LNCAP (cell line): ENCODE measurements at regions not wholly inside any gene's neighbourhood (a gene's known extent, or its start where the extent isn't known, plus 50 kb on each side); places are given as distances from the start of the nearest gene placed in this dataset.
A peak's percentile ranks its signal among the peaks of the same experiment; 100 is the strongest.

Experiments used
- TF ChIP-seq, protein P1 (sequence below): fragments of 450-650 bp; IDR thresholded peaks from 2 replicates; pipeline ENCODE4 v1.5.1; 2017; ENCODE audit warnings: mild to moderate bottlenecking

DNA sequence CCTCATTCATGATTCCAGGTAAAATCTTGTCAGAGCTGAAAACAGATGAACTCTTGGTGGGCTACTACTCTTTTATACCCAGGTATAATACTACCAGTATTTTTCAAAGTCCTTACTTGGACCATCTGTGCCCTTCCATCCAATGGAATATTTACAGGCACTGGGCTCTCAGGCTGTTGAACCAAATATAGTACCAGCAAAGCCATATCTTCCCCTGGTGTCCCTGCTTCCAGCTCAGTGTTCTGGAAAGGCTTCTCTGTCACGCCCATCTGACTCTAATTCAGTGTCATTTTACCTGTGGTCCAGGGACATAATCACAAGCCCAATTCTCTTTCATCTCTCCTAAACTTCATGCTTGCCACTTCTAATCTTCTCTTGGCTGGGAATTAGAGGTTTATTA, 119.2 kb upstream of the STK17B start:
- TF ChIP-seq, protein P1, sequence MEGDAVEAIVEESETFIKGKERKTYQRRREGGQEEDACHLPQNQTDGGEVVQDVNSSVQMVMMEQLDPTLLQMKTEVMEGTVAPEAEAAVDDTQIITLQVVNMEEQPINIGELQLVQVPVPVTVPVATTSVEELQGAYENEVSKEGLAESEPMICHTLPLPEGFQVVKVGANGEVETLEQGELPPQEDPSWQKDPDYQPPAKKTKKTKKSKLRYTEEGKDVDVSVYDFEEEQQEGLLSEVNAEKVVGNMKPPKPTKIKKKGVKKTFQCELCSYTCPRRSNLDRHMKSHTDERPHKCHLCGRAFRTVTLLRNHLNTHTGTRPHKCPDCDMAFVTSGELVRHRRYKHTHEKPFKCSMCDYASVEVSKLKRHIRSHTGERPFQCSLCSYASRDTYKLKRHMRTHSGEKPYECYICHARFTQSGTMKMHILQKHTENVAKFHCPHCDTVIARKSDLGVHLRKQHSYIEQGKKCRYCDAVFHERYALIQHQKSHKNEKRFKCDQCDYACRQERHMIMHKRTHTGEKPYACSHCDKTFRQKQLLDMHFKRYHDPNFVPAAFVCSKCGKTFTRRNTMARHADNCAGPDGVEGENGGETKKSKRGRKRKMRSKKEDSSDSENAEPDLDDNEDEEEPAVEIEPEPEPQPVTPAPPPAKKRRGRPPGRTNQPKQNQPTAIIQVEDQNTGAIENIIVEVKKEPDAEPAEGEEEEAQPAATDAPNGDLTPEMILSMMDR: no peak

DNA sequence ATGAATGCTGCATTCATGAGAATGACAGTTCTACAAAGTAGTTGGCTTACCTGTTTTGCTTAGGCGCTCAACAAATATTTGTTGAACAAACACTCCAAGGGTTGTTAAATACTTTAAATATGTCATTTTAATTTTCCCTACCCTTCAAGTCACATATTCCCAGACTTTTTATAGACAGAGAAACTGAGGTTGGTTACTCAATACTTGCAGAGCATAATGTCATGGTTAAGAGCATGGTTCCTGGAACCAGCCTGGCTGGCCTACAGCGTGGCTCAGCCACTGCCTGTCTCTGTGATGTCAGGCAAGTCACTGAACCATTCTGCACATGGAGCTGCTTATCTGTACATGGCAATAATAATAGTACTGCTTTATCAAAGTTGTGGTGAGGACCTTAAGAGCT, 120.0 kb upstream of the STK17B start:
- TF ChIP-seq, protein P1: no peak

DNA sequence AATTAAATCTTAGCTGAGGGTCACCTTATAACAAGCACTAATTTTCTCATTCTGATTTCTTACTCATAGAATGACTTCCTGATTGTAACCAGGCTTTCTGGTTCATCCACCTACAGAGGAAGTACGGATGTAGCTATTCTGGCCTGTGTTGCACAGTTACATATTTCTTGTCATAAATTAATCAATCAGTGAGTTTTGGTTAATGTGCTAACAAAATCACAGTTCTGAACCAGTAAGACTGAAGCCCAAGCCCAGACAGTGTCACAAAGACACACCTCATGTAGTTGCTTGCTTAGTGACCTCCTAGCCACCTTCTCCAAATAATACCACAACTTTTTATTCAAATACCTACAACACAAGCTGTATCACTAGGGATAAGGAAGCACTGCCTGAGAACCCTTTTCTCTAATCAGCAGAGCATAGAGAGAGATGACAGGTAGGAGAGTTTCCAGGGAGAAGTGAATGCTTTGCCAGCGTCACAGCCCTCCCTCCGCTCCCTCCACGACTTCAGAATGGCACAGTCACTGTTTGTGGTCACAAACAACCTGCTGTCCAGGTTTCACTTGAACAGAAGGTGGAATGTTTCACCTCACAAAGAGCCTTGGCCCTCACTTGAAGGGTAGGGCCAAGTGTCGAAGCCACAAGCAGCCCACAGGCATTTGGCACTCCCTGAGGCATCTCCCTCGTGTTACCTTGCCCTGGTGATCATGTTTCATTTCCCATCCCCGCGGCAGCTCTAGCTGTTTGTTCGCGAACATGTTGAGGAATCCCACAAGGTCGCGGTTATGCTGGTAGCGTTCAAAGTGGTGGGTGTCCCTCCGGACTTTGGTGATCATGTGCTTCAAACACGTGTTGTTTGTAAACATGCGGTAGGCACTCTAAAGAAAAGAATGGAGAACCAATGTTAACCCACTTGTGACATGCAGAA, 120.8 kb upstream of the STK17B start:
- TF ChIP-seq, protein P1: no peak

DNA sequence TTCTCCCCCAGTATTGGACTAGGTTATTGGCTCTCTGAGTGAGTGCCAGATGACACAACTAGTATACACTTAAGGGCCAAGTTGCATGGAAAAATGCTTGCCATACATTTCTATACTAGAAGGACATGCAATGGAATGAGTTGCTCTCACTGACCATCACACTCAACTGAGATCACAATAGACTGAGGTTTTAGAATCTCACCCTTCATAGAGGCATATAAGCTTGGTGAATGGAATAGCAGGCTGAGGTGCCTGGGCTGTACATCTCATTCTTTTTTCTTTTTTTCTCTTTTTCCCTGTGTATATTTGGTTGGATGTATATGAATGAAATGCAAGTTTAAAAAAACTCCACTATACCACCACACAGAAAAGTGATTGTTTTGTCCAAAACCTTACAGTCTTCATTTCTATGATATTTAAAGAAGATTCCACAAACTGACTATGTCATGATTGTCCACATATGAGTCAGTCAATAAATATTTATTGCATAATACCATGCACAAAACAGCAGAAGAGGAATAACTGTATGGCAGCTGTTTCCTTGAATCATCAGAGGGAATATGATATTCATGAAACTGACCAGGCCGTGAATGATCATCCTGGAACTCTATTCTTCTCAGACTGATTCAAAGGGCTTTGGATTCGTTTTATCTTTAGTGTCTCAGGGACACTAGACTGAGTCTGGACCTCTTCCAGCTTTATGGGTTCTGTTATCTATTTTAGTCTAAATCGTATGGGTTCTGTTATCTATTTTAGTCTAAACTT, 122.6 kb upstream of the STK17B start:
- TF ChIP-seq, protein P1: no peak

DNA sequence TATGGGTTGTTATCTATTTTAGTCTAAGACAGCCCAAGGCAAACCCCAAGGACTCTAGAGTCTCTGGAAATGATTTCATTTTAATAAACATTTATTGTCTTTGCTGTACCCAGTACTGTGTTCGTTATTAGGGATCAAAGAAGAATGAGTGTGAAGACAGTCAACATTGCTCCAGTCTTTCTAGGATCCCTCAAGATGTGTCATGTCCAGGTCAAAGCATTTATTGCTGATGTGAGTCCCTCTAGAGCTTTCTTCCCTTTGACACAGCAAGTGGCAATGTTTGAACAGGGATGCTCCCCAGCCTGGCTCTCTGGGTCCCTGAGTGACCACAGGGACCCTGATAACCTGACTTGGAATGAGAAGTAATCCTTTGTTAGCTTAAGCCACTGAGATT, 123.1 kb upstream of the STK17B start:
- TF ChIP-seq, protein P1: no peak

DNA sequence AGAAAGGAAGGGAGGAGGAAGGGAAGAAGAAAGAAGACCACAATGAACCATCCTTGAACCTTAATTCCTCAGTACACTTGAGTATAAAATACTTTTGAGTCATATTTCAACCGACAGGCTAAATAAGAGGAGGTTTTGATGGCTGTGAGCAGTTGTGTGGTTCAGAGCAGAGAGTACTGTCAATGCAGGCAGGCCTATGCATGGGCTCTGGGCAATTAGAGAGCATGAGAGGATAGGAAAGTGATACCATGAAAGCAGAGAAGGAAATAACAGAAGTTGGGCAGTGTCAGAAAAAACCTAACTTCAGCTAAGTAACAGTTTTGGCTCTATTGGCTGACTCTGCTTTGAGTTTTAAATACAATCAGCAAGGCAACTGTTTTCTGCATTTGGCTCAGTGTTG, 123.6 kb upstream of the STK17B start:
- TF ChIP-seq, protein P1: no peak

DNA sequence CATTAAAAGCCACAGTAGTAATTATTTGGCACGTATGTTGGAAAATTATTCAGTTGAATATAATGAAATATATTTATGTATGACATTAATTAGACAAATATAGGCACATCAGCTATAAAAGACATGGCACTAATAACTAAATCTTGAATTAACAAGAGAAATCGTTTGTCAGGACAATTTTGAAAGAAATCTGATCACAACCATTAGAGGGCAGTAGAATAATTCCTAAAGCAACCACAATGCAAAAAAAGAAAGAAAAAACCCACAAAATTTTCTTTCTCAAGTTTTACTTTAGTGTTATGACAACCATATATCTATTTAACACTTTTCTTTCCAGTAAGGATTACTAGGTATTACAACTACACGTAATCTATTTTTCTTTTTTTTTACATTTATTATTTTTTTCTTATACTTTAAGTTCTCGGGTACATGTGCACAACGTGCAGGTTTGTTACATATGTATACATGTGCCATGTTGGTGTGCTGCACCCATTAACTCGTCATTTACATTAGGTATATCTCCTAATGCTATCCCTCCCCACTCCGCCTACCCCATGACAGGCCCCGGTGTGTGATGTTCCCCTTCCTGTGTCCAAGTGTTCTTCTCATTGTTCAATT, 126.8 kb upstream of the STK17B start:
- TF ChIP-seq, protein P1: peak; percentile 55; the same call in 1 of the 2 replicates
